ENCODE measurements at regions not wholly inside any gene's neighbourhood (a gene's known extent, or its start where the extent isn't known, plus 50 kb on each side); places are given as distances from the start of the nearest gene placed in this dataset.

DNA sequence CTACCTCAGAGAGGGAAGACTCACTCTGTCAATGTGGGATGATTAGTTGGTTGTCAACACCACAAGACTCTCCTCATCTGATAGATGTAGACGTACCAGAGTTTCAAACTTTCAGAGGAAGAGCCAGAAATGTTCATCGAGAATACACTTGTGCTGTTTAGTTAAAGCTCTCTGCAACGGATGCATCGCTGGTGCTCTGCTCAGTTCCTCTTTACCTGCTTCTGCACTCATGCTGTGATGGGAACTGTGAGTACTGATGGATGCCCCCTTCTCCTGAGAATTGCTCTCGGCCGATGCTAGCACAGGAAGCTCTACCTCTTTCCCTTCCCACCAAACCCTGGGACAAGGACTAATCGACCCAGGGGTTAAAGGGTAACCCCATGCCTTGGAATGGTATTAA, 51.8 kb upstream of the CCDC54 start:
- no peak for DNase-seq (ENCODE audit: low spot score)
- TF ChIP-seq, protein P1, sequence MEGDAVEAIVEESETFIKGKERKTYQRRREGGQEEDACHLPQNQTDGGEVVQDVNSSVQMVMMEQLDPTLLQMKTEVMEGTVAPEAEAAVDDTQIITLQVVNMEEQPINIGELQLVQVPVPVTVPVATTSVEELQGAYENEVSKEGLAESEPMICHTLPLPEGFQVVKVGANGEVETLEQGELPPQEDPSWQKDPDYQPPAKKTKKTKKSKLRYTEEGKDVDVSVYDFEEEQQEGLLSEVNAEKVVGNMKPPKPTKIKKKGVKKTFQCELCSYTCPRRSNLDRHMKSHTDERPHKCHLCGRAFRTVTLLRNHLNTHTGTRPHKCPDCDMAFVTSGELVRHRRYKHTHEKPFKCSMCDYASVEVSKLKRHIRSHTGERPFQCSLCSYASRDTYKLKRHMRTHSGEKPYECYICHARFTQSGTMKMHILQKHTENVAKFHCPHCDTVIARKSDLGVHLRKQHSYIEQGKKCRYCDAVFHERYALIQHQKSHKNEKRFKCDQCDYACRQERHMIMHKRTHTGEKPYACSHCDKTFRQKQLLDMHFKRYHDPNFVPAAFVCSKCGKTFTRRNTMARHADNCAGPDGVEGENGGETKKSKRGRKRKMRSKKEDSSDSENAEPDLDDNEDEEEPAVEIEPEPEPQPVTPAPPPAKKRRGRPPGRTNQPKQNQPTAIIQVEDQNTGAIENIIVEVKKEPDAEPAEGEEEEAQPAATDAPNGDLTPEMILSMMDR (IDR thresholded peaks at IDR 0.05; ENCODE audit: extremely low read depth, missing control alignments) = no peak

All from GM20000 (cell line).